WTC11 (cell line): ENCODE measurements at regions not wholly inside any gene's neighbourhood (a gene's known extent, or its start where the extent isn't known, plus 50 kb on each side); places are given as distances from the start of the nearest gene placed in this dataset.

Experiments used
- ATF1 ChIP-seq: sonication (generic); formaldehyde crosslinking; IDR thresholded peaks from 2 replicates; pipeline ENCODE4 v1.8.1; 2023; ENCODE audit warnings: mild to moderate bottlenecking, moderate library complexity, missing genetic modification reagents
- IRF2 ChIP-seq: sonication (generic); formaldehyde crosslinking; IDR thresholded peaks from 2 replicates; pipeline ENCODE4 v1.8.0; 2022; ENCODE audit warnings: low read depth, missing genetic modification reagents, borderline replicate concordance

GRCh38 chr6:62338477-62338876 is 52.5 kb upstream of the KHDRBS2 start (continued):
- TF ChIP-seq IRF2 (CRISPR knock-in tag): no peak
- no peak for TF ChIP-seq ATF1
